ENCODE measurements at regions not wholly inside any gene's neighbourhood (a gene's known extent, or its start where the extent isn't known, plus 50 kb on each side); places are given as distances from the start of the nearest gene placed in this dataset.
"Not testable (repeated sequence)": the region's sequence is repeated elsewhere in the genome, so short reads cannot be mapped to it uniquely, and the experiment has no call there.

DNA sequence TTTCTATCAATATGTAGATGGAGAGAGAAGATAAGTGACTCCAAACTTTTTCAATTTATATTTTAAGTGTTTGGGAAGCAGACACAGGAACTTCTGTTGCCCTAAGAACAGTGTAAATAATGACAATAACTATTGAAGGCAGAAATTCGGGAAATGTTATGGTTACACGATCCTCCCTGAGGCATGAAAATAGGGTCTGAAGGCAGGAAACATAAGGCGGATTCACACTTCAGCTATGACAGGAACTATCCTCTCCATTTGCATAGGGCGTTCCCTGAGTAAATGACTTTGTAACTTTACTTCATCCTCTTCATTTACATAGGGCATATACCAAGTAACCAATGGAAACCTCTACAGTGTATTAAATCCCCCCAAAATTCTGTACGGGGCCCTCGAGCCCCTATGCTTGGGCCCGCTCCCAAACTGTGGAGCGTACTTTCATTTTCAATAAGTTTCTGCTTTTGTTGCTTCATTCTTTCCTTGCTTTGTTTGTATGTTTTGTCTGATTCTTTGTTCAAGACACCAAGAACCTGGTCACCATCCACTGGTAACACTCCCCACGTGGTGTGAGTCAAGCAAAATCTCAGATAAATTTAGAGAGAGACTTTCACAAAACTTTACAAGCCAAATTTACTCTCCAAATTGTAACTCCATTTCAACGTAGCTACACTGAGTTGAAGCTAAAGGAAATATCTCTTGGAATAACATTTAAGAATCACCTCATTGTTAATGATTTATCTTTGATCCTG lies 2504.3 kb downstream of the ARAP2 start:
- ChIA-PET CTCF (no interaction called here), POLR2A (no interaction called here)
- ATAC-seq: no peak
- Histone ChIP-seq H3K27me3 (ENCODE audit: control insufficient read depth, insufficient read depth, low read length) (no peaks in the 10 kb centered on the region), H3K4me3 (ENCODE audit: low read depth in 2 of 2, low read length in 2 of 2) (no peak overlapping the region), H3K4me1 (ENCODE audit: control insufficient read depth, insufficient read depth, low read length) (no peaks in the 10 kb centered on the region), H3K27ac (ENCODE audit: low read length) (no peak overlapping the region), H3K36me3 (ENCODE audit: control insufficient read depth, insufficient read depth, low read length) (no peaks in the 10 kb centered on the region), H3K9me3 (ENCODE audit: control insufficient read depth, insufficient read depth, low read depth, low read length) (no peaks in the 10 kb centered on the region)
- no TSS peak for BruUV-seq (replicated peaks)
- intact Hi-C loops (cut with micrococcal nuclease; ENCODE audit: unreplicated experiment) (no loop called here), in situ Hi-C loops (cut with HindIII; ENCODE audit: low pct_unique_long_range_greater_than_20kb, low sequenced_read_pairs) (no loop called here)
- TF ChIP-seq TCF7L2 (IDR thresholded peaks at IDR 0.05; ENCODE audit: low read depth, low read length) (no peak), SIN3A (IDR thresholded peaks at IDR 0.05; ENCODE audit: borderline replicate concordance, insufficient read depth, low read depth, low read length) (no peak), CTCF (IDR thresholded peaks at IDR 0.05) (no peak), POLR2AphosphoS5 (IDR thresholded peaks at IDR 0.05; ENCODE audit: low read depth, low read length) (no peak), REST (IDR thresholded peaks at IDR 0.05; ENCODE audit: insufficient read depth in 1 of 2, low read depth in 2 of 2, low read length in 1 of 2) (no peak)
- DNase-seq (ENCODE audit: low read depth, low spot score): no peak

DNA sequence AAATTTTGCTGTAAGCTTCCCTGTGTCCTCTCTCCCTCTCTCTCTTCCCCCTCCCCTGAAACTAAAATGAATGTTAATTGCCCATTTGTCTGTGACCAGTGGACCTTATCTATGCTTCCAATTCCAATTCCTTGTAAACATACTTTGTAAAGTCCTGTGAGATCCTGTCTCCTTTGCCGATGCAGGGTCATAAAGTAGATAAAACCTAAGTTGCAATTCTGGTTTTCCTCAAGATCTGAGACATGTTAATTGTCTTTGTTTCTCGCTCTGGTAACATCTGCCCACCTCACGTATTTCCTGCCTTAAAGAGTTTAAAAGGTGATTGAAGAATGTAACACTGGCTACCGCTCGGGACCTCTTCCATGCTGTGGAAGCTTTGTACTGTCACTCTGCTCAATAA lies 2503.4 kb downstream of the ARAP2 start:
- in situ Hi-C loops (cut with HindIII; ENCODE audit: low pct_unique_long_range_greater_than_20kb, low sequenced_read_pairs); DNase-seq (ENCODE audit: low read depth, low spot score); H3K9me3 ChIP-seq (ENCODE audit: control insufficient read depth, insufficient read depth, low read depth, low read length); H3K4me1 ChIP-seq (ENCODE audit: control insufficient read depth, insufficient read depth, low read length); BruUV-seq (replicated peaks); ATAC-seq; H3K27me3 ChIP-seq (ENCODE audit: control insufficient read depth, insufficient read depth, low read length); intact Hi-C loops (cut with micrococcal nuclease; ENCODE audit: unreplicated experiment); CTCF ChIA-PET; H3K4me3 ChIP-seq (ENCODE audit: low read depth in 2 of 2, low read length in 2 of 2); H3K36me3 ChIP-seq (ENCODE audit: control insufficient read depth, insufficient read depth, low read length); H3K27ac ChIP-seq (ENCODE audit: low read length): not testable (repeated sequence)
- POLR2A ChIA-PET: interaction anchor here (0.7 kb wide), 1 partner anchor 961 kb away, joined by 4 read pairs; no protein-coding TSS in a partner anchor

- in situ Hi-C loops (cut with HindIII; ENCODE audit: low pct_unique_long_range_greater_than_20kb, low sequenced_read_pairs): no loop called here
- no peaks in the 10 kb centered on the region for H3K36me3 ChIP-seq (ENCODE audit: control insufficient read depth, insufficient read depth, low read length)
- no peaks in the 10 kb centered on the region for H3K9me3 ChIP-seq (ENCODE audit: control insufficient read depth, insufficient read depth, low read depth, low read length)
- POLR2A ChIA-PET: no interaction called here
- intact Hi-C loops (cut with micrococcal nuclease; ENCODE audit: unreplicated experiment): no loop called here
- BruUV-seq (replicated peaks): no TSS peak
- no peaks in the 10 kb centered on the region for H3K27me3 ChIP-seq (ENCODE audit: control insufficient read depth, insufficient read depth, low read length)
- no peak overlapping the region for H3K4me3 ChIP-seq (ENCODE audit: low read depth in 2 of 2, low read length in 2 of 2)
- no peaks in the 10 kb centered on the region for H3K4me1 ChIP-seq (ENCODE audit: control insufficient read depth, insufficient read depth, low read length)
- no peak overlapping the region for H3K27ac ChIP-seq (ENCODE audit: low read length)
- TF ChIP-seq POLR2AphosphoS5 (IDR thresholded peaks at IDR 0.05; ENCODE audit: low read depth, low read length) (no peak), TCF7L2 (IDR thresholded peaks at IDR 0.05; ENCODE audit: low read depth, low read length) (no peak), REST (IDR thresholded peaks at IDR 0.05; ENCODE audit: insufficient read depth in 1 of 2, low read depth in 2 of 2, low read length in 1 of 2) (no peak), CTCF (IDR thresholded peaks at IDR 0.05) (no peak), SIN3A (IDR thresholded peaks at IDR 0.05; ENCODE audit: borderline replicate concordance, insufficient read depth, low read depth, low read length) (no peak)
- DNase-seq (ENCODE audit: low read depth, low spot score): no peak
- ATAC-seq: no peak
- CTCF ChIA-PET: no interaction called here
Measured at GRCh38 chr4:33746979-33747378, 2497.3 kb downstream of the ARAP2 start.

Measured in Panc1 (cell line).